M059J (cell line): ENCODE measurements at regions not wholly inside any gene's neighbourhood (a gene's known extent, or its start where the extent isn't known, plus 50 kb on each side); places are given as distances from the start of the nearest gene placed in this dataset.

Experiments
- DNase-seq: peaks from one replicate; pipeline ENCODE4 v3.0.0-alpha.2; 2012; ENCODE audit warnings: low read depth

GRCh38 chr15:96735632-96736240, 405.2 kb downstream of the NR2F2 start:
- DNase-seq: no peak

- no peak for DNase-seq
These were observed 405.9 kb downstream of the NR2F2 start for GRCh38 chr15:96736384-96736783.

- no peak for DNase-seq
These were observed 406.9 kb downstream of the NR2F2 start for GRCh38 chr15:96737408-96737807.

GRCh38 chr15:96746665-96747064, 416.2 kb downstream of the NR2F2 start:
- no peak for DNase-seq

GRCh38 chr15:96747291-96747690, 416.8 kb downstream of the NR2F2 start:
- no peak for DNase-seq

GRCh38 chr15:96750361-96750760, 419.9 kb downstream of the NR2F2 start:
- no peak for DNase-seq

GRCh38 chr15:96756146-96756545, 425.6 kb downstream of the NR2F2 start:
- no peak for DNase-seq

GRCh38 chr15:96756656-96757055, 426.2 kb downstream of the NR2F2 start:
- no peak for DNase-seq

- no peak for DNase-seq
These were observed 432.1 kb downstream of the NR2F2 start for GRCh38 chr15:96762566-96762965.

GRCh38 chr15:96764501-96764900, 434.0 kb downstream of the NR2F2 start:
- DNase-seq: no peak

GRCh38 chr15:96764946-96765345, 434.4 kb downstream of the NR2F2 start:
- no peak for DNase-seq

GRCh38 chr15:96766366-96766765, 435.9 kb downstream of the NR2F2 start:
- no peak for DNase-seq

GRCh38 chr15:96767703-96768434, 437.4 kb downstream of the NR2F2 start:
- DNase-seq: peak; percentile 63

- no peak for DNase-seq
These were observed 437.9 kb downstream of the NR2F2 start for GRCh38 chr15:96768435-96768789.

GRCh38 chr15:96771035-96771434, 440.5 kb downstream of the NR2F2 start:
- no peak for DNase-seq

GRCh38 chr15:96774216-96774615, 443.7 kb downstream of the NR2F2 start:
- DNase-seq: no peak

- DNase-seq: no peak
These were observed 453.2 kb downstream of the NR2F2 start for GRCh38 chr15:96783746-96784145.

- DNase-seq: no peak
These were observed 459.5 kb downstream of the NR2F2 start for GRCh38 chr15:96790004-96790403.

GRCh38 chr15:96792216-96792615, 461.7 kb downstream of the NR2F2 start:
- no peak for DNase-seq

GRCh38 chr15:96796841-96797240, 466.3 kb downstream of the NR2F2 start:
- DNase-seq: no peak

GRCh38 chr15:96801576-96802150, 471.2 kb downstream of the NR2F2 start:
- DNase-seq: no peak

- no peak for DNase-seq
These were observed 472.2 kb downstream of the NR2F2 start for GRCh38 chr15:96802611-96803255.

- no peak for DNase-seq
These were observed 474.3 kb downstream of the NR2F2 start for GRCh38 chr15:96804754-96805153.
